Caco-2 (cell line): ENCODE measurements at regions not wholly inside any gene's neighbourhood (a gene's known extent, or its start where the extent isn't known, plus 50 kb on each side); places are given as distances from the start of the nearest gene placed in this dataset.

ENCODE experiments used
- BruUV-seq: library from RNA; stranded (reverse); fragments of 400-500 nt; replicated peaks from 2 replicates; lab custom pipeline; 2021; lab: Mats Ljungman, UMichigan
- CTCF ChIA-PET: fragments of 300-600 bp; sonication (Branson Sonifier 250); formaldehyde crosslinking; loops from one replicate; lab custom pipeline; 2022; ENCODE audit warnings: antibody characterized with exemption; lab: Charles Lee
- POLR2A ChIA-PET: fragments of 300-600 bp; sonication (Branson Sonifier 250); formaldehyde crosslinking; loops from one replicate; lab custom pipeline; 2022; ENCODE audit warnings: antibody characterized with exemption; lab: Charles Lee
- DNase-seq, 2 experiments: peaks; one replicate each; pipeline versions ENCODE4 v3.0.0 to v3.0.0-alpha.2; 2020 to 2022
- H3K27me3 ChIP-seq: replicated peaks from 2 replicates; pipeline ENCODE4 v1.6.0; 2011; ENCODE audit warnings: low read length; ENCODE audit not compliant: control insufficient read depth, insufficient read depth
- H3K36me3 ChIP-seq: 2 replicates; pipeline ENCODE4 v1.5.1; 2011; ENCODE audit warnings: low read length; ENCODE audit not compliant: control insufficient read depth, insufficient read depth
- H3K4me1 ChIP-seq: fragments of 250-450 bp; sonication (Bioruptor Pico); 2 replicates; pipeline ENCODE4 v1.5.1; 2020; ENCODE audit warnings: mild to moderate bottlenecking
- H3K4me3 ChIP-seq: 2 replicates; pipeline ENCODE4 v1.5.1; 2011; ENCODE audit warnings: low read depth, mild to moderate bottlenecking, control low read depth, low read length
- H3K9me3 ChIP-seq: fragments of 250-450 bp; sonication (Bioruptor Pico); 2 replicates; pipeline ENCODE4 v1.5.1; 2020; ENCODE audit warnings: mild to moderate bottlenecking, moderate library complexity
- H3K27ac Mint-ChIP-seq: one replicate; pipeline ENCODE4 v1.8.0; 2022; ENCODE audit warnings: mixed read lengths; ENCODE audit not compliant: unreplicated experiment
- H3K27me3 Mint-ChIP-seq: one replicate; pipeline ENCODE4 v1.8.0; 2022; ENCODE audit warnings: mixed read lengths; ENCODE audit not compliant: insufficient read depth, unreplicated experiment
- H3K36me3 Mint-ChIP-seq: one replicate; pipeline ENCODE4 v1.8.0; 2022; ENCODE audit warnings: mild to moderate bottlenecking, mixed read lengths; ENCODE audit not compliant: insufficient read depth, unreplicated experiment
- H3K4me1 Mint-ChIP-seq: one replicate; pipeline ENCODE4 v1.8.0; 2022; ENCODE audit warnings: low read depth, mixed read lengths; ENCODE audit not compliant: unreplicated experiment
- H3K4me3 Mint-ChIP-seq: one replicate; pipeline ENCODE4 v1.8.0; 2022; ENCODE audit warnings: mild to moderate bottlenecking, moderate library complexity, mixed read lengths; ENCODE audit not compliant: unreplicated experiment
- H3K9me3 Mint-ChIP-seq: one replicate; pipeline ENCODE4 v1.8.0; 2022; ENCODE audit warnings: mixed read lengths; ENCODE audit not compliant: unreplicated experiment
- CTCF ChIP-seq, 2 experiments: fragments of 200-600 bp in 1 of 2; IDR thresholded peaks; 1 replicate in 1 of 2; 2 replicates in 1 of 2; pipeline versions ENCODE4 v1.5.1 to v1.8.0; 2011 to 2022; ENCODE audit warnings: antibody characterized with exemption in 1 of 2, control low read depth in 1 of 2, inconsistent platforms in 1 of 2, low read depth in 1 of 2, low read length in 1 of 2, mild to moderate bottlenecking in 1 of 2, moderate library complexity in 1 of 2; ENCODE audit not compliant: insufficient read depth in 1 of 2, severe bottlenecking in 1 of 2, unreplicated experiment in 1 of 2
- intact Hi-C: fragments of 100-400 bp; cut with micrococcal nuclease; formaldehyde crosslinking; loops from one replicate; pipeline ENCODE4 v1.10.0; 2022; ENCODE audit not compliant: unreplicated experiment

- no peaks in the 10 kb centered on the region for H3K27me3 Mint-ChIP-seq
- H3K4me3 Mint-ChIP-seq: no peak overlapping the region
- Histone ChIP-seq H3K4me1 (peaks cover 6% of the 10 kb centered on the region; the same call in 1 of the 2 replicates), H3K4me3 (no peak overlapping the region), H3K27me3 (no peaks in the 10 kb centered on the region), H3K9me3 (no peaks in the 10 kb centered on the region), H3K36me3 (no peaks in the 10 kb centered on the region)
- no TSS peak for BruUV-seq
- H3K4me1 Mint-ChIP-seq: peaks cover 5% of the 10 kb centered on the region
- CTCF ChIA-PET: no interaction called here
- TF ChIP-seq CTCF (IDR thresholded peaks at IDR 0.05; ENCODE audit: insufficient read depth in 1 of 2, low read depth in 1 of 2, low read length in 1 of 2, severe bottlenecking in 1 of 2, unreplicated experiment in 1 of 2): no peak
- peaks cover 10% of the 10 kb centered on the region for H3K9me3 Mint-ChIP-seq
- POLR2A ChIA-PET: no interaction called here
- no peaks in the 10 kb centered on the region for H3K36me3 Mint-ChIP-seq
- H3K27ac Mint-ChIP-seq: no peak overlapping the region
- intact Hi-C loops: no loop called here
- no peak for DNase-seq
Measured at GRCh38 chr1:219539645-219540254, 73.2 kb downstream of the ZC3H11B start.

GRCh38 chr1:219538886-219539285, 74.0 kb downstream of the ZC3H11B start:
- ChIA-PET CTCF (no interaction called here), POLR2A (no interaction called here)
- no TSS peak for BruUV-seq
- Histone ChIP-seq H3K27me3 (no peaks in the 10 kb centered on the region), H3K9me3 (no peaks in the 10 kb centered on the region), H3K36me3 (no peaks in the 10 kb centered on the region), H3K4me1 (peaks cover 7% of the 10 kb centered on the region; the same call in 1 of the 2 replicates), H3K4me3 (no peak overlapping the region)
- DNase-seq: no peak
- intact Hi-C loops: no loop called here
- no peak for TF ChIP-seq CTCF (IDR thresholded peaks at IDR 0.05; ENCODE audit: insufficient read depth in 1 of 2, low read depth in 1 of 2, low read length in 1 of 2, severe bottlenecking in 1 of 2, unreplicated experiment in 1 of 2)
- peaks cover 2% of the 10 kb centered on the region for H3K9me3 Mint-ChIP-seq
- no peaks in the 10 kb centered on the region for H3K27me3 Mint-ChIP-seq
- no peak overlapping the region for H3K27ac Mint-ChIP-seq
- H3K4me3 Mint-ChIP-seq: no peak overlapping the region
- H3K4me1 Mint-ChIP-seq: peaks cover under 1% of the 10 kb centered on the region
- H3K36me3 Mint-ChIP-seq: no peaks in the 10 kb centered on the region

- no peaks in the 10 kb centered on the region for H3K36me3 Mint-ChIP-seq
- peaks cover 8% of the 10 kb centered on the region for H3K4me1 Mint-ChIP-seq
- Histone ChIP-seq H3K4me1 (peaks cover 16% of the 10 kb centered on the region), H3K27me3 (no peaks in the 10 kb centered on the region), H3K9me3 (no peaks in the 10 kb centered on the region), H3K4me3 (no peak overlapping the region), H3K36me3 (no peaks in the 10 kb centered on the region)
- no peak overlapping the region for H3K4me3 Mint-ChIP-seq
- POLR2A ChIA-PET: no interaction called here
- H3K9me3 Mint-ChIP-seq: peaks cover 6% of the 10 kb centered on the region
- TF ChIP-seq CTCF (IDR thresholded peaks at IDR 0.05; ENCODE audit: insufficient read depth in 1 of 2, low read depth in 1 of 2, low read length in 1 of 2, severe bottlenecking in 1 of 2, unreplicated experiment in 1 of 2): no peak
- H3K27me3 Mint-ChIP-seq: no peaks in the 10 kb centered on the region
- DNase-seq: peak in 1 of 2 experiments; percentile 5
- BruUV-seq: no TSS peak
- intact Hi-C loops: no loop called here
- no peak overlapping the region for H3K27ac Mint-ChIP-seq
- CTCF ChIA-PET: no interaction called here
Measured at GRCh38 chr1:219537223-219537631, 75.7 kb downstream of the ZC3H11B start.
